ENCODE measurements at regions not wholly inside any gene's neighbourhood (a gene's known extent, or its start where the extent isn't known, plus 50 kb on each side); places are given as distances from the start of the nearest gene placed in this dataset.
"Not testable (repeated sequence)": the region's sequence is repeated elsewhere in the genome, so short reads cannot be mapped to it uniquely, and the experiment has no call there.

- not testable (repeated sequence) for TF ChIP-seq CTCF (IDR thresholded peaks at IDR 0.05); REST (IDR thresholded peaks at IDR 0.05); EP300 (IDR thresholded peaks at IDR 0.05); JUN (IDR thresholded peaks at IDR 0.05); MAX (IDR thresholded peaks at IDR 0.05); HMGXB4 (CRISPR knock-in tag; IDR thresholded peaks at IDR 0.05; ENCODE audit: borderline replicate concordance); SMC3 (IDR thresholded peaks at IDR 0.05); RAD21 (conservative IDR thresholded peaks at IDR 0.05 in 1 of 2, IDR thresholded peaks at IDR 0.05 in 1 of 2); POLR2A (IDR thresholded peaks at IDR 0.05; ENCODE audit: low read length); EHF (CRISPR knock-in tag; IDR thresholded peaks at IDR 0.05); ESRRA (IDR thresholded peaks at IDR 0.05; ENCODE audit: borderline replicate concordance, low read length); FOSB (CRISPR knock-in tag; IDR thresholded peaks at IDR 0.05); MAZ (IDR thresholded peaks at IDR 0.05; ENCODE audit: borderline replicate concordance, low read depth, low read length)
These were observed 587.7 kb downstream of the CWH43 start for GRCh38 chr4:49573666-49574215.

Measured in A549 (cell line).